HG03159 (cell line): ENCODE measurements at regions not wholly inside any gene's neighbourhood (a gene's known extent, or its start where the extent isn't known, plus 50 kb on each side); places are given as distances from the start of the nearest gene placed in this dataset.

Source experiments
- ATAC-seq: cut with Tn5 transposase; IDR thresholded peaks from one replicate; pipeline ENCODE4 v1.9.1; 2021; ENCODE audit warnings: mild to moderate bottlenecking, moderate library complexity; ENCODE audit not compliant: unreplicated experiment

DNA sequence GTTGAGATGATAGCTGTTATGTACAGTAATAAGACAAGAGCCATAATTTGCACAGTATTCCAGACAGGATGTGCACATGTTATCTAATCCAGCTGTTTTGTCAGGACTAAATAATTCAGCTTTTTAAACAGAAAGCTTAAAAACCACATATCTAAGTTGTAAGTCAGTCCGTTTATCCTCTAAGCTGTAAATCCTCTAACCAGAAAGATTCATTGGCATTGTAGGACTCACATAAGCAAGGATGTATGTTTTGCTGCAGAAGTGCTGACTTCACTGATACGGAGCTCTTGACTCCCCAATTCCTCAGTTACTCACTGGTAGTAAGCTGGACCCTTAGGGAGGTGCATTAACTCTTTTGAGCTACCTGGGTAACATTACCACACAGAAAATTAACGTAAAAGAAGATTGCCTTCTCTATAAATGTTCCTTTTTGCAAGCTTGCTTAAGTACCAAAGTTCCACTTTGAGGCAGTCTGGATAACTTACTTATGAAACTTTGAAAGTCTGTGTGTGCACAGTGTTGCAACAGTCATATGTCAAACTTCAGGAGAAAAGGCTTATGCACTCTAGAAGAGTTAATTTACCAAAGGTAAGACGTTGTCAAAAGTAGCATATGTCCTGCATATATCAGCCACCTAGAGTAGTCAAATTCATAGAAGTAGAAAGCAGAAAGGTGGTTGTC, 58.3 kb upstream of the MAGEB2 start:
- ATAC-seq = no peak

DNA sequence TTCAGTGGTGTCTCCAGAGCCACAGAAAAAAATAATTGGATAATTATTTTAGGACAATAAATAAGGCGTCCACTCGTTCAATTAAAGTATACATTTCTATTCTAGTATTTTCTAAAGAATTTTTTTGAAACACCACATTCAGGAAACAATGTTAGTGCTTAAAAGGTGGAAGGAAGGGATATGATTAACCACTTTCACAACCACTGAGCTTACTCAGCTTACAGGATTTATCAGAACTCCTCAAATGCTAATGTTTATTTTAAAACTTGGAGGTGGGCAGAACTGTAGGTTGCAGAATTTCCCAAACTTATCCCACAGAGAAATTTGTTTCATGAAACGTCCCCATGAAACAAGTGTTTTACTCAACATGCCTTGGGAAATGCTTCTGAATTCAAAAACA, 54.3 kb upstream of the MAGEB2 start:
- no peak for ATAC-seq
